ENCODE measurements at regions not wholly inside any gene's neighbourhood (a gene's known extent, or its start where the extent isn't known, plus 50 kb on each side); places are given as distances from the start of the nearest gene placed in this dataset.

DNA sequence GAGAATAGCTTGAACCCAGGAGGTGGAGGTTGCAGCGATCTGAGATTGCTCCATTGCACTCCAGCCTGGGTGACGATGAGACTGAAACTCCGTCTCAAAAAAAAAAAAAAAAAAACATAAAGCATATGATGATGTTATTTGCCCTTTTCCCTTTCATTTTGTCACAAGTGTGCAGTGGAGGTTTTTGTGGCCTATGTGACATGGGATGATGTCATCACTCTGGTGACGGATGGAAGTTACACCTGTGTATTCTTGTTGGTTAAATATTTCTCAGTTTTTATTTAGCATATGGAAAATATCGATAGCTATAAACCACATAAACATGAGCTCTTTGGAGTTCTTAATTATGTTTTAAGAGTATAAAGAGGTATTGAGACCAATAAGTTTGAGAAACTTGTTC is 71.8 kb upstream of the EMX2 start (continued):
- TF ChIP-seq, protein P1, sequence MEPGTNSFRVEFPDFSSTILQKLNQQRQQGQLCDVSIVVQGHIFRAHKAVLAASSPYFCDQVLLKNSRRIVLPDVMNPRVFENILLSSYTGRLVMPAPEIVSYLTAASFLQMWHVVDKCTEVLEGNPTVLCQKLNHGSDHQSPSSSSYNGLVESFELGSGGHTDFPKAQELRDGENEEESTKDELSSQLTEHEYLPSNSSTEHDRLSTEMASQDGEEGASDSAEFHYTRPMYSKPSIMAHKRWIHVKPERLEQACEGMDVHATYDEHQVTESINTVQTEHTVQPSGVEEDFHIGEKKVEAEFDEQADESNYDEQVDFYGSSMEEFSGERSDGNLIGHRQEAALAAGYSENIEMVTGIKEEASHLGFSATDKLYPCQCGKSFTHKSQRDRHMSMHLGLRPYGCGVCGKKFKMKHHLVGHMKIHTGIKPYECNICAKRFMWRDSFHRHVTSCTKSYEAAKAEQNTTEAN (CRISPR knock-in tag; IDR thresholded peaks at IDR 0.05), result no peak
- TF ChIP-seq JUN (CRISPR knock-in tag; IDR thresholded peaks at IDR 0.05) (no peak), ZNF425 (CRISPR knock-in tag; conservative IDR thresholded peaks at IDR 0.05) (no peak), JAZF1 (CRISPR knock-in tag; IDR thresholded peaks at IDR 0.05) (no peak)
- TF ChIP-seq, protein P2, sequence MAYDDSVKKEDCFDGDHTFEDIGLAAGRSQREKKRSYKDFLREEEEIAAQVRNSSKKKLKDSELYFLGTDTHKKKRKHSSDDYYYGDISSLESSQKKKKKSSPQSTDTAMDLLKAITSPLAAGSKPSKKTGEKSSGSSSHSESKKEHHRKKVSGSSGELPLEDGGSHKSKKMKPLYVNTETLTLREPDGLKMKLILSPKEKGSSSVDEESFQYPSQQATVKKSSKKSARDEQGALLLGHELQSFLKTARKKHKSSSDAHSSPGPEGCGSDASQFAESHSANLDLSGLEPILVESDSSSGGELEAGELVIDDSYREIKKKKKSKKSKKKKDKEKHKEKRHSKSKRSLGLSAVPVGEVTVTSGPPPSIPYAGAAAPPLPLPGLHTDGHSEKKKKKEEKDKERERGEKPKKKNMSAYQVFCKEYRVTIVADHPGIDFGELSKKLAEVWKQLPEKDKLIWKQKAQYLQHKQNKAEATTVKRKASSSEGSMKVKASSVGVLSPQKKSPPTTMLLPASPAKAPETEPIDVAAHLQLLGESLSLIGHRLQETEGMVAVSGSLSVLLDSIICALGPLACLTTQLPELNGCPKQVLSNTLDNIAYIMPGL (CRISPR knock-in tag; IDR thresholded peaks at IDR 0.05), result no peak
- TF ChIP-seq, protein P3, sequence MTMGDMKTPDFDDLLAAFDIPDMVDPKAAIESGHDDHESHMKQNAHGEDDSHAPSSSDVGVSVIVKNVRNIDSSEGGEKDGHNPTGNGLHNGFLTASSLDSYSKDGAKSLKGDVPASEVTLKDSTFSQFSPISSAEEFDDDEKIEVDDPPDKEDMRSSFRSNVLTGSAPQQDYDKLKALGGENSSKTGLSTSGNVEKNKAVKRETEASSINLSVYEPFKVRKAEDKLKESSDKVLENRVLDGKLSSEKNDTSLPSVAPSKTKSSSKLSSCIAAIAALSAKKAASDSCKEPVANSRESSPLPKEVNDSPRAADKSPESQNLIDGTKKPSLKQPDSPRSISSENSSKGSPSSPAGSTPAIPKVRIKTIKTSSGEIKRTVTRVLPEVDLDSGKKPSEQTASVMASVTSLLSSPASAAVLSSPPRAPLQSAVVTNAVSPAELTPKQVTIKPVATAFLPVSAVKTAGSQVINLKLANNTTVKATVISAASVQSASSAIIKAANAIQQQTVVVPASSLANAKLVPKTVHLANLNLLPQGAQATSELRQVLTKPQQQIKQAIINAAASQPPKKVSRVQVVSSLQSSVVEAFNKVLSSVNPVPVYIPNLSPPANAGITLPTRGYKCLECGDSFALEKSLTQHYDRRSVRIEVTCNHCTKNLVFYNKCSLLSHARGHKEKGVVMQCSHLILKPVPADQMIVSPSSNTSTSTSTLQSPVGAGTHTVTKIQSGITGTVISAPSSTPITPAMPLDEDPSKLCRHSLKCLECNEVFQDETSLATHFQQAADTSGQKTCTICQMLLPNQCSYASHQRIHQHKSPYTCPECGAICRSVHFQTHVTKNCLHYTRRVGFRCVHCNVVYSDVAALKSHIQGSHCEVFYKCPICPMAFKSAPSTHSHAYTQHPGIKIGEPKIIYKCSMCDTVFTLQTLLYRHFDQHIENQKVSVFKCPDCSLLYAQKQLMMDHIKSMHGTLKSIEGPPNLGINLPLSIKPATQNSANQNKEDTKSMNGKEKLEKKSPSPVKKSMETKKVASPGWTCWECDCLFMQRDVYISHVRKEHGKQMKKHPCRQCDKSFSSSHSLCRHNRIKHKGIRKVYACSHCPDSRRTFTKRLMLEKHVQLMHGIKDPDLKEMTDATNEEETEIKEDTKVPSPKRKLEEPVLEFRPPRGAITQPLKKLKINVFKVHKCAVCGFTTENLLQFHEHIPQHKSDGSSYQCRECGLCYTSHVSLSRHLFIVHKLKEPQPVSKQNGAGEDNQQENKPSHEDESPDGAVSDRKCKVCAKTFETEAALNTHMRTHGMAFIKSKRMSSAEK (CRISPR knock-in tag; IDR thresholded peaks at IDR 0.05; ENCODE audit: borderline replicate concordance), result no peak

DNA sequence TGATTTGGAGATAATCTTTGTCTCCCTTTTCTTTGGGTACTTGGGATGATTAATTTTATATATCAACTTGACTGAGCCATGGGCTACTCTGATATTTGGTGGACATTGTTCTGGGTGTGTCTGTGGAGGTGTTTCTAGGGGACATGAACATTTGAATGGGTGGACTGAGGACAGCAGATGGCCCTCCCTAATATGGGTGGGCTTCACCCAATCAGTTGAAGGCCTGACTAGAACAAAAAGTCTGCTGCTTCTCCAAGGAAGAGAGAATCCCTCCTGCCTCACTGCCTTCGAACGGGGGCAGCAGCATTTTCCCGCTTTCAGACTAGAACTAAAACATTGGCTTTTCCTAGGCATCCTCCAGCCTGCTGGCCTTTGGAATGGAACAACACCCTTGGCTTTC is 73.9 kb upstream of the EMX2 start:
- no peak for ATAC-seq

DNA sequence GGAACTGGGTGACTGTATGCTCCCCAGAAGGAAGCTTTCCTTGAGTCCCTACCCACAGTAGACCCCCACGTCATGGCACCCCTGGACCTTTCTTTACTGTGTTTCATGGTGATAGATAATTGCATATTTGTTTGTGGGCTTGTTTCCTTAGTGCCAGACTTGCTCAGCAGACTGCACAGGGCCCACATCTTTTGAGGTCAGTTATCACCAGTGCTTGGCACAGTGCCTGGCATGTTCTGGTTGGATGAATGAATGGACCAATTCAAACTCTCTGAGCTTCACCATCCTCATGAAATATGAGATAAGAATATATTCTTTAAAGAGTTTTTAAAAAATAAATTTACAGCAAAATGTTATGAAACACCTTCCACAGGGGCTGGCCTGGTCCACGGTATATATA is 78.4 kb upstream of the EMX2 start:
- ChIA-PET CTCF (interaction anchor here (0.8 to 1.5 kb wide), 2 partner anchors 21 to 247 kb away, joined by 3 to 7 read pairs; no protein-coding TSS in a partner anchor), POLR2A (no interaction called here)
- H3K27me3 Mint-ChIP-seq (ENCODE audit: low read depth), result no peaks in the 10 kb centered on the region
- H3K36me3 Mint-ChIP-seq, result no peaks in the 10 kb centered on the region
- no peak overlapping the region for H3K27ac Mint-ChIP-seq
- ATAC-seq (no peak), DNase-seq (ENCODE audit: low spot score) (no peak)
- H3K4me3 Mint-ChIP-seq, result no peak overlapping the region
- H3K9me3 Mint-ChIP-seq, result peaks cover 13% of the 10 kb centered on the region
- peaks cover 34% of the 10 kb centered on the region for H3K4me1 Mint-ChIP-seq
- TF ChIP-seq, protein P4, sequence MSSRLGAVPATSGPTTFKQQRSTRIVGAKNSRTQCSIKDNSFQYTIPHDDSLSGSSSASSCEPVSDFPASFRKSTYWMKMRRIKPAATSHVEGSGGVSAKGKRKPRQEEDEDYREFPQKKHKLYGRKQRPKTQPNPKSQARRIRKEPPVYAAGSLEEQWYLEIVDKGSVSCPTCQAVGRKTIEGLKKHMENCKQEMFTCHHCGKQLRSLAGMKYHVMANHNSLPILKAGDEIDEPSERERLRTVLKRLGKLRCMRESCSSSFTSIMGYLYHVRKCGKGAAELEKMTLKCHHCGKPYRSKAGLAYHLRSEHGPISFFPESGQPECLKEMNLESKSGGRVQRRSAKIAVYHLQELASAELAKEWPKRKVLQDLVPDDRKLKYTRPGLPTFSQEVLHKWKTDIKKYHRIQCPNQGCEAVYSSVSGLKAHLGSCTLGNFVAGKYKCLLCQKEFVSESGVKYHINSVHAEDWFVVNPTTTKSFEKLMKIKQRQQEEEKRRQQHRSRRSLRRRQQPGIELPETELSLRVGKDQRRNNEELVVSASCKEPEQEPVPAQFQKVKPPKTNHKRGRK (CRISPR knock-in tag; IDR thresholded peaks at IDR 0.05; ENCODE audit: borderline replicate concordance), result no peak
- TF ChIP-seq CREM (CRISPR knock-in tag; IDR thresholded peaks at IDR 0.05) (no peak), ESRRA (CRISPR knock-in tag; IDR thresholded peaks at IDR 0.05; ENCODE audit: borderline replicate concordance) (no peak), ZSCAN18 (CRISPR knock-in tag; IDR thresholded peaks at IDR 0.05) (no peak), JUN (CRISPR knock-in tag; IDR thresholded peaks at IDR 0.05) (no peak), IRF1 (CRISPR knock-in tag; IDR thresholded peaks at IDR 0.05) (no peak)
- TF ChIP-seq, protein P5, sequence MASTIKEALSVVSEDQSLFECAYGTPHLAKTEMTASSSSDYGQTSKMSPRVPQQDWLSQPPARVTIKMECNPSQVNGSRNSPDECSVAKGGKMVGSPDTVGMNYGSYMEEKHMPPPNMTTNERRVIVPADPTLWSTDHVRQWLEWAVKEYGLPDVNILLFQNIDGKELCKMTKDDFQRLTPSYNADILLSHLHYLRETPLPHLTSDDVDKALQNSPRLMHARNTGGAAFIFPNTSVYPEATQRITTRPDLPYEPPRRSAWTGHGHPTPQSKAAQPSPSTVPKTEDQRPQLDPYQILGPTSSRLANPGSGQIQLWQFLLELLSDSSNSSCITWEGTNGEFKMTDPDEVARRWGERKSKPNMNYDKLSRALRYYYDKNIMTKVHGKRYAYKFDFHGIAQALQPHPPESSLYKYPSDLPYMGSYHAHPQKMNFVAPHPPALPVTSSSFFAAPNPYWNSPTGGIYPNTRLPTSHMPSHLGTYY (CRISPR knock-in tag; IDR thresholded peaks at IDR 0.05), result no peak

More for the DNA sequence above, 73.9 kb upstream of the EMX2 start:
- Mint-ChIP-seq H3K4me1 (peaks cover 20% of the 10 kb centered on the region), H3K9me3 (peaks cover 3% of the 10 kb centered on the region), H3K4me3 (no peak overlapping the region), H3K27me3 (ENCODE audit: low read depth) (peaks cover 3% of the 10 kb centered on the region; the same call in 1 of the 2 replicates), H3K36me3 (no peaks in the 10 kb centered on the region), H3K27ac (no peak overlapping the region)
- TF ChIP-seq E2F1 (CRISPR knock-in tag; IDR thresholded peaks at IDR 0.05) (no peak), NFYB (CRISPR knock-in tag; conservative IDR thresholded peaks at IDR 0.05; ENCODE audit: low read depth) (no peak), TCF7 (CRISPR knock-in tag; IDR thresholded peaks at IDR 0.05; ENCODE audit: low read depth) (no peak), MXD4 (CRISPR knock-in tag; IDR thresholded peaks at IDR 0.05; ENCODE audit: borderline replicate concordance) (no peak), ZNF219 (CRISPR knock-in tag; IDR thresholded peaks at IDR 0.05; ENCODE audit: borderline replicate concordance) (no peak)
- ChIA-PET POLR2A (no interaction called here), CTCF (no interaction called here)
- no peak for DNase-seq (ENCODE audit: low spot score)
